Prostate gland (tissue), 2 donors: ENCODE measurements at regions not wholly inside any gene's neighbourhood (a gene's known extent, or its start where the extent isn't known, plus 50 kb on each side); places are given as distances from the start of the nearest gene placed in this dataset.

Source experiments
- DNase-seq: peaks from one replicate; pipeline ENCODE4 v3.0.0-alpha.2; 2019; ENCODE audit warnings: low spot score
- H3K27ac ChIP-seq, 2 donors: fragments of 200-600 bp; sonication (generic); 2 replicates each; pipeline ENCODE4 v1.5.1; 2017 to 2019
- H3K27me3 ChIP-seq: fragments of 200-600 bp; sonication (generic); replicated peaks from 2 replicates; pipeline ENCODE4 v1.5.1; 2019; ENCODE audit not compliant: insufficient read depth
- H3K36me3 ChIP-seq, 2 donors: fragments of 200-600 bp; sonication (generic); 1 replicate in 1 of 2; 2 replicates in 1 of 2; pipeline versions ENCODE4 v1.5.1 to v1.8.1; 2017 to 2019
- H3K4me1 ChIP-seq: fragments of 200-600 bp; sonication (generic); replicated peaks from 2 replicates; pipeline ENCODE4 v1.5.1; 2019
- H3K4me3 ChIP-seq, 2 donors: fragments of 200-600 bp; sonication (generic); 2 replicates each; pipeline ENCODE4 v1.5.1; 2017 to 2019
- H3K9me3 ChIP-seq: fragments of 200-600 bp; sonication (generic); 2 replicates; pipeline ENCODE4 v1.5.1; 2017
- POLR2A ChIP-seq: fragments of 450-650 bp; IDR thresholded peaks from one replicate; pipeline ENCODE4 v1.6.1; 2016; ENCODE audit warnings: antibody characterized with exemption, mild to moderate bottlenecking
- POLR2AphosphoS5 ChIP-seq: sonication (generic); formaldehyde crosslinking; IDR thresholded peaks from one replicate; pipeline ENCODE4 v1.6.1; 2017; ENCODE audit warnings: antibody characterized with exemption
- WGBS: methylation state at CpG from one replicate; pipeline ENCODE4 v1.1.5; 2018; 5-methylcytosine and 5-hydroxymethylcytosine counted together
- intact Hi-C: fragments of 100-400 bp; cut with DNase I; formaldehyde crosslinking; loops from one replicate; pipeline ENCODE4 v1.14.2; 2022
- TF ChIP-seq, protein P1 (sequence below), 4 experiments: fragments of 200-600 bp in 2 of 4; fragments of 450-650 bp in 2 of 4; sonication (generic) in 2 of 4; IDR thresholded peaks; 1 replicate in 3 of 4; 2 replicates in 1 of 4; pipeline ENCODE4 v1.5.1; 2016 to 2019; ENCODE audit warnings: antibody characterized with exemption in 4 of 4, mild to moderate bottlenecking in 2 of 4, moderate library complexity in 2 of 4

DNA sequence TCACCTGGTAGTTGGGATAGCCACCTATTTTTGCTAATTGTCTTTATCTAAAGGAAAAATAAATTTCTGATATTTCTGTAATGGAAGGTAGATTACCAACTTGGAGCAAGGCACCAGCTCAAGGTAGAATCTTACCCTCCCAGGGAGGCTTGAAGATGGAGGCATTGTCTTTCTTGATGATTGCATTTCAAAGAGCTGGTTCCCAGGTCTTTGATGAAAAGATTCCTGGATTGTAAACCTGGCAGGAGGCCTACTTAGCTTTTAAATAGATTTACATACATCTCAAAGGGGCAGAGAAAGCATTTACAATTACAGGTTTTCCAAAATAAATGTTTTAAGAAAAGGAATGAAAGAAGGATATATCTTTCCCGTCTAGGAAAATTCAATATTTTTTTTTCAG, 729.2 kb downstream of the LRFN5 start:
- no peaks in the 10 kb centered on the region for H3K27me3 ChIP-seq
- TF ChIP-seq POLR2A (no peak), POLR2AphosphoS5 (no peak)
- TF ChIP-seq, protein P1, sequence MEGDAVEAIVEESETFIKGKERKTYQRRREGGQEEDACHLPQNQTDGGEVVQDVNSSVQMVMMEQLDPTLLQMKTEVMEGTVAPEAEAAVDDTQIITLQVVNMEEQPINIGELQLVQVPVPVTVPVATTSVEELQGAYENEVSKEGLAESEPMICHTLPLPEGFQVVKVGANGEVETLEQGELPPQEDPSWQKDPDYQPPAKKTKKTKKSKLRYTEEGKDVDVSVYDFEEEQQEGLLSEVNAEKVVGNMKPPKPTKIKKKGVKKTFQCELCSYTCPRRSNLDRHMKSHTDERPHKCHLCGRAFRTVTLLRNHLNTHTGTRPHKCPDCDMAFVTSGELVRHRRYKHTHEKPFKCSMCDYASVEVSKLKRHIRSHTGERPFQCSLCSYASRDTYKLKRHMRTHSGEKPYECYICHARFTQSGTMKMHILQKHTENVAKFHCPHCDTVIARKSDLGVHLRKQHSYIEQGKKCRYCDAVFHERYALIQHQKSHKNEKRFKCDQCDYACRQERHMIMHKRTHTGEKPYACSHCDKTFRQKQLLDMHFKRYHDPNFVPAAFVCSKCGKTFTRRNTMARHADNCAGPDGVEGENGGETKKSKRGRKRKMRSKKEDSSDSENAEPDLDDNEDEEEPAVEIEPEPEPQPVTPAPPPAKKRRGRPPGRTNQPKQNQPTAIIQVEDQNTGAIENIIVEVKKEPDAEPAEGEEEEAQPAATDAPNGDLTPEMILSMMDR (IDR thresholded peaks at IDR 0.05), result no peak
- H3K27ac ChIP-seq, result no peak overlapping the region
- H3K36me3 ChIP-seq, result no peaks in the 10 kb centered on the region
- no peaks in the 10 kb centered on the region for H3K4me1 ChIP-seq
- 38% methylated on average over 1 of the region's 1 CpG for WGBS
- no peak overlapping the region for H3K4me3 ChIP-seq
- H3K9me3 ChIP-seq, result no peaks in the 10 kb centered on the region
- no peak for DNase-seq
- intact Hi-C loops, result no loop called here

DNA sequence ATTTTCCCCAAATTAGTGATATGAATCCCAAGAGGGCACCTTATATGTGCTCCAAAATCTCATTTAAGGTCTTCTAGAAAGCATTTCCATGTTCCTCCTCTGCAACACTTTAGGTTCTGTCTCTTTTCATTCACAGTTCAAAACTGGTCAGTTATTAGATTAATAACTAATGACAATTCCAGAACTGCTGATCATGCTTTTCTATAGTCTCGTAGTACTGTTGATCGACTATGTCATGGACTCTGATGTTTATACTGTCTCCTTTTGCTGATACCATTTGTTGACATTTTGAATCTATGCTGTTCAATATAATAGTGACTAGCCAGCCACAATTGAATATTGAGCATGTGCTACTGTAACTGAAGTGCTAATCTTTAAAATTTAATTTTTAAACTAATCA, 728.3 kb downstream of the LRFN5 start:
- no peak for DNase-seq
- Histone ChIP-seq H3K9me3 (no peaks in the 10 kb centered on the region), H3K27me3 (no peaks in the 10 kb centered on the region), H3K4me3 (no peak overlapping the region), H3K4me1 (no peaks in the 10 kb centered on the region), H3K36me3 (no peaks in the 10 kb centered on the region), H3K27ac (no peak overlapping the region)
- WGBS, result 98% methylated on average over 2 of the region's 2 CpGs
- intact Hi-C loops, result no loop called here
- TF ChIP-seq POLR2A (no peak), POLR2AphosphoS5 (no peak)
- TF ChIP-seq, protein P1 (IDR thresholded peaks at IDR 0.05), result no peak

DNA sequence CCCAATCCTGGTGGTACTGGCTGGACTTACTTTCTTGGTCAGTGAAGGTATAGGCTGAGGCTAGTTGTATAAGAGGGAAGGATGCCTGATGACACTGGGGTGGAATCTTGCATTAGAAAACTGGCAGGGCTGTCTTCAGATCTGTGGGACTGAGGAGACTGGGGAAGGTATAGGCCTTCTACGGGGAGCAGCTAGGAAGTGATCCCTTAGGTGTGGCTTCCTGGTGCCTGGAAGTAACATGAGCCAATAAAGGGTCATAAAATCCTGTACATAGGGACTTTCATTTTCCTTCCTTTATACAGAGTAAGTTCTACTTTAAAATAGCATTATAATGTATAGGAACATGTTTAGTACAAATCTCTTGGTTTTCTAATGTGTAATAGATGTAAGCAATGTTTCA, 716.8 kb downstream of the LRFN5 start:
- DNase-seq, result no peak
- no peaks in the 10 kb centered on the region for H3K9me3 ChIP-seq
- no peaks in the 10 kb centered on the region for H3K27me3 ChIP-seq
- no peak for TF ChIP-seq POLR2AphosphoS5
- TF ChIP-seq, protein P1 (IDR thresholded peaks at IDR 0.05), result no peak
- no peak for TF ChIP-seq POLR2A
- 71% methylated on average over 1 of the region's 1 CpG for WGBS
- no peak overlapping the region for H3K27ac ChIP-seq
- H3K4me1 ChIP-seq, result no peaks in the 10 kb centered on the region
- H3K36me3 ChIP-seq, result no peaks in the 10 kb centered on the region
- no peak overlapping the region for H3K4me3 ChIP-seq
- intact Hi-C loops, result no loop called here

DNA sequence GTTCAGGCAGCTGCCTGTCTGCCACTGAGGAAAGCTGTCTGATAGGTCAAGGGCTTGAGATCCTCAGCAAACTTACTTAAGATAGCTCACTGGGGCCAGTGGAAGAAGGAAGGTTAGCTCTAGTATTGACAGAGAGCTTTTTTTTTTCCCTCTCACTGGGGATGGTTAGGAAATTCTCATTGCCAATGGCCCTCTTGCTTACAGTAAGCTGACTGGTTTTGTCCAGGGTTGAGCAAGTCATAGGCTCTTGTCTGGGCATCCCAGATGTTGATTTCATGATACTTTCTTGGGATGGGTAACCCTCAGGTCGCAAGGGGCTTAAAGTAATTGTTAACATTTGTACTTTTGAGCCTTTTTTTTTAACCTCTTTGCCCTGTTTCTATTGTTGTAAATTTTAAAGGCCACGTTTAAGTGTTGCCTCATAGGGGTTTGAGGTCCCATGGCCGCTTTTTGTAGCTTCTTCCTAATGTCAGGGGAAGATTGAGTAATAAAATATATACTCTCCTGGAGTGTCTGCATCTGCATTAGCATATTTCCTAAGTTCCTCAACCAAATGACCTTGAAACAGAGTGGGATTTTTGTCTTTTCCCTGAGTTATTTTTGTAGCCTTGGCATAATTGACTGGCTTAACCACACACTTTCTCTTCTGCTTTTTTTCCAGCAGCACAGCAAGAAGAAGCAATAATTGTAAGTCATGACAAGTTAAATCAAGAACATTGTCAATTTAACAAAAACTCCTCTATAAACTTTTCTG, 716.0 kb downstream of the LRFN5 start:
- intact Hi-C loops, result no loop called here
- H3K4me1 ChIP-seq, result no peaks in the 10 kb centered on the region
- TF ChIP-seq POLR2AphosphoS5 (no peak), POLR2A (no peak)
- TF ChIP-seq, protein P1 (IDR thresholded peaks at IDR 0.05), result no peak
- no peak overlapping the region for H3K27ac ChIP-seq
- DNase-seq, result no peak
- H3K9me3 ChIP-seq, result no peaks in the 10 kb centered on the region
- no peaks in the 10 kb centered on the region for H3K27me3 ChIP-seq
- no peak overlapping the region for H3K4me3 ChIP-seq
- WGBS, result 73% methylated on average over 3 of the region's 3 CpGs
- no peaks in the 10 kb centered on the region for H3K36me3 ChIP-seq

DNA sequence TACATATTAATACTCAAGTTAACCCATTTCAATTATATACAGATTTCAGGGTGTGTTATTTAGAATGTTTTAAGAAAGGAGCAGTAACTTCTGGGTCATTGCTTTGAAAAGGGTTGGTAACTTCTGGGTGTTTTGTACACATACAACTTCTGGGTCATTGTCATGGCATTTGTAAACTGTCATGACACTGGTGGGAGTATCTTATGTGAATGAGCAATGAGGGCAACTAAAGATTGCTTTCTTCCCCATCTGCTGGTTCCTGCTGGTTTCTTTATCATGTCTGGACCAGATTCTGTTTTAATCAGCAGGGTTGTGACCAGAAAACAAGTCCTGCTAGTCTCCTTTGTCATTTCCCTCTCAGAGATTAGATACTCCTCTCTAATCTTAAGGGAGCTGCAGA, 713.3 kb downstream of the LRFN5 start:
- Histone ChIP-seq H3K27ac (no peak overlapping the region), H3K9me3 (no peaks in the 10 kb centered on the region), H3K4me3 (no peak overlapping the region), H3K27me3 (no peaks in the 10 kb centered on the region), H3K36me3 (no peaks in the 10 kb centered on the region), H3K4me1 (no peaks in the 10 kb centered on the region)
- TF ChIP-seq POLR2AphosphoS5 (no peak), POLR2A (no peak)
- TF ChIP-seq, protein P1 (IDR thresholded peaks at IDR 0.05), result no peak
- DNase-seq, result no peak
- intact Hi-C loops, result no loop called here
